Liver (tissue), 8 donors: ENCODE measurements at regions not wholly inside any gene's neighbourhood (a gene's known extent, or its start where the extent isn't known, plus 50 kb on each side); places are given as distances from the start of the nearest gene placed in this dataset.

ENCODE experiments used
- DNase-seq: peaks from one replicate; pipeline ENCODE4 v3.0.0-alpha.2; 2017; ENCODE audit warnings: low spot score
- H3K27ac ChIP-seq, 2 donors: one replicate each; pipeline ENCODE4 v1.7.0; 2013; ENCODE audit warnings: inconsistent platforms in 2 of 2, low read length in 2 of 2, control low read depth in 1 of 2, low read depth in 1 of 2, mild to moderate bottlenecking in 1 of 2
- H3K27me3 ChIP-seq, 4 donors: one replicate each; pipeline versions ENCODE4 v1.6.1 to v1.7.0; 2013; ENCODE audit warnings: low read length in 3 of 4, inconsistent platforms in 1 of 4, mild to moderate bottlenecking in 1 of 4, moderate library complexity in 1 of 4; ENCODE audit not compliant: control insufficient read depth in 4 of 4, insufficient read depth in 4 of 4
- H3K36me3 ChIP-seq, 4 donors: one replicate each; pipeline versions ENCODE4 v1.6.1 to v1.7.0; 2013; ENCODE audit warnings: low read length in 3 of 4, mild to moderate bottlenecking in 3 of 4, low read depth in 1 of 4, moderate library complexity in 1 of 4; ENCODE audit not compliant: control insufficient read depth in 4 of 4, insufficient read depth in 3 of 4
- H3K4me1 ChIP-seq, 4 donors: one replicate each; pipeline versions ENCODE4 v1.6.1 to v1.7.0; 2013; ENCODE audit warnings: low read length in 3 of 4, mild to moderate bottlenecking in 3 of 4, moderate library complexity in 1 of 4; ENCODE audit not compliant: control insufficient read depth in 4 of 4, insufficient read depth in 4 of 4
- H3K4me3 ChIP-seq, 3 donors: one replicate each; pipeline versions ENCODE4 v1.6.1 to v1.7.0; 2013; ENCODE audit warnings: low read length in 3 of 3, control low read depth in 1 of 3, low read depth in 1 of 3, mild to moderate bottlenecking in 1 of 3
- H3K9ac ChIP-seq, 2 donors: one replicate each; pipeline ENCODE4 v1.7.0; 2013; ENCODE audit warnings: low read length in 2 of 2, mild to moderate bottlenecking in 2 of 2, moderate library complexity in 2 of 2, control low read depth in 1 of 2, low read depth in 1 of 2
- H3K9me3 ChIP-seq, 4 donors: one replicate each; pipeline versions ENCODE4 v1.6.1 to v1.7.0; 2013; ENCODE audit warnings: low read length in 3 of 4; ENCODE audit not compliant: control insufficient read depth in 4 of 4
- EGR1 ChIP-seq, 2 donors: IDR thresholded peaks; 2 replicates each; pipeline ENCODE4 v1.6.1; 2016 to 2018; ENCODE audit warnings: antibody characterized with exemption in 2 of 2, low read depth in 2 of 2
- FOXA1 ChIP-seq: IDR thresholded peaks from 2 replicates; pipeline ENCODE4 v1.6.1; 2016; ENCODE audit warnings: antibody characterized with exemption
- FOXA2 ChIP-seq: IDR thresholded peaks from 2 replicates; pipeline ENCODE4 v1.6.1; 2016; ENCODE audit warnings: antibody characterized with exemption
- GABPA ChIP-seq, 2 donors: IDR thresholded peaks in 1 of 2; conservative IDR thresholded peaks in 1 of 2; 2 replicates each; pipeline ENCODE4 v1.6.1; 2016; ENCODE audit warnings: antibody characterized with exemption in 2 of 2, mild to moderate bottlenecking in 1 of 2, moderate library complexity in 1 of 2
- HNF4A ChIP-seq, 2 donors: conservative IDR thresholded peaks; 2 replicates each; pipeline ENCODE4 v1.6.1; 2016; ENCODE audit warnings: antibody characterized with exemption in 2 of 2, mild to moderate bottlenecking in 2 of 2
- HNF4G ChIP-seq: IDR thresholded peaks from 2 replicates; pipeline ENCODE4 v1.6.1; 2016; ENCODE audit warnings: antibody characterized with exemption
- JUND ChIP-seq, 2 donors: IDR thresholded peaks; 2 replicates each; pipeline ENCODE4 v1.6.1; 2016; ENCODE audit warnings: antibody characterized with exemption in 2 of 2
- NR2F2 ChIP-seq: IDR thresholded peaks from 2 replicates; pipeline ENCODE4 v1.6.1; 2016; ENCODE audit warnings: antibody characterized with exemption
- RAD21 ChIP-seq, 2 donors: IDR thresholded peaks; 2 replicates each; pipeline ENCODE4 v1.6.1; 2016; ENCODE audit warnings: antibody characterized with exemption in 2 of 2, mild to moderate bottlenecking in 2 of 2
- RXRA ChIP-seq, 2 donors: IDR thresholded peaks; 2 replicates each; pipeline ENCODE4 v1.6.1; 2017 to 2018; ENCODE audit warnings: antibody characterized with exemption in 2 of 2, mild to moderate bottlenecking in 1 of 2
- SP1 ChIP-seq: IDR thresholded peaks from 2 replicates; pipeline ENCODE4 v1.6.1; 2018; ENCODE audit warnings: antibody characterized with exemption, mild to moderate bottlenecking
- TAF1 ChIP-seq: conservative IDR thresholded peaks from 2 replicates; pipeline ENCODE4 v1.6.1; 2016; ENCODE audit warnings: antibody characterized with exemption, mild to moderate bottlenecking
- YY1 ChIP-seq: IDR thresholded peaks from 2 replicates; pipeline ENCODE4 v1.6.1; 2016; ENCODE audit warnings: antibody characterized with exemption, mild to moderate bottlenecking
- WGBS: extraction: QIAGEN DNeasy Blood & Tissue Kit; methylation state at CpG from one replicate; pipeline ENCODE4 v1.1.7; 2013; 5-methylcytosine and 5-hydroxymethylcytosine counted together
- TF ChIP-seq, protein P1 (sequence below): fragments of 150-350 bp; IDR thresholded peaks from 2 replicates; pipeline ENCODE4 v1.5.1; 2017; ENCODE audit warnings: improper control_type of control experiment, low read depth, low read length; ENCODE audit not compliant: missing input control
- TF ChIP-seq, protein P2 (sequence below): IDR thresholded peaks from 2 replicates; pipeline ENCODE4 v1.6.1; 2016; ENCODE audit warnings: antibody characterized with exemption
- TF ChIP-seq, protein P3 (sequence below): IDR thresholded peaks from 2 replicates; pipeline ENCODE4 v1.6.1; 2016; ENCODE audit warnings: antibody characterized with exemption
- TF ChIP-seq, protein P4 (sequence below): IDR thresholded peaks from 2 replicates; pipeline ENCODE4 v1.6.1; 2016; ENCODE audit warnings: antibody characterized with exemption
- TF ChIP-seq, protein P5 (sequence below): IDR thresholded peaks from 2 replicates; pipeline ENCODE4 v1.6.1; 2016; ENCODE audit warnings: antibody characterized with exemption, mild to moderate bottlenecking
- donor health status: healthy.
- donor health status: healthy.
- donor health status: healthy.
- donor health status: healthy.
- donor health status: healthy.

DNA sequence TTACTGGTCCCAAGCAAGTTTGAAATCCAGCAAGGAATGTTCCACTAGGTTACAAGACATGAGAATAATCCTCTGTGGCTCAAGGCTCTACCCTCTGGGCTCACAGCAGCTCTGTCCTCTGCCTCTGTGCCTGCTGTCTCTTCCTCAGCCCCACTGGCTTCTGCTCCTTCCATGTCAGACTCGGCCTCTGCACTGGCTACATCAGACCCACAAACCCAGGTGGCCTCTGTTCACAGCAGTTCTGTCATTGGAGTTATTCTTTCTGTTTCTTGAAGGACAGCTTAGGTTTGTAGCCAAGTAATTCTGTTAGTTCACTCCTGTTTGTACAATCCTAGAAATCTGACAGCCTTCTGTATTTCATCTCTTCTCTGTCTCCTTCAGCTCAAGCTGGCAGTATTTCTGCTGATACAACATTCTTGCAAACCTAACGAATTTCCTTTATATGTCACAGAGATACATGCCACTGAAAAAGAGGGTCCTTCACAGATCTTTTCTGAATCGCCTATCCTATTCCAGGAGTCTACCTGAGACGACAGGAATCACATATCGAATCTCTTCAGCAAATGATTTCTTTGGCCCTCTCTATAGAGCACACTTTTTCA lies 227.8 kb upstream of the PLSCR5 start:
- TF ChIP-seq RXRA (IDR thresholded peaks at IDR 0.05) (no peak), HNF4A (conservative IDR thresholded peaks at IDR 0.05) (no peak), NR2F2 (no peak)
- Histone ChIP-seq H3K36me3 (no peaks in the 10 kb centered on the region), H3K9me3 (no peaks in the 10 kb centered on the region), H3K9ac (no peak overlapping the region), H3K4me3 (no peak overlapping the region), H3K27me3 (no peaks in the 10 kb centered on the region), H3K27ac (no peak overlapping the region), H3K4me1 (no peaks in the 10 kb centered on the region)
- 63% methylated on average over 5 of the region's 5 CpGs for WGBS
- DNase-seq: no peak

- 49% methylated on average over 1 of the region's 1 CpG for WGBS
- Histone ChIP-seq H3K4me3 (no peak overlapping the region), H3K27ac (no peak overlapping the region), H3K9ac (no peak overlapping the region), H3K4me1 (no peaks in the 10 kb centered on the region), H3K27me3 (no peaks in the 10 kb centered on the region), H3K9me3 (no peaks in the 10 kb centered on the region), H3K36me3 (no peaks in the 10 kb centered on the region)
- DNase-seq: no peak
- TF ChIP-seq FOXA2 (no peak), NR2F2 (no peak), YY1 (no peak), RXRA (IDR thresholded peaks at IDR 0.05) (no peak), HNF4G (no peak), GABPA (IDR thresholded peaks at IDR 0.05 in 1 of 2, conservative IDR thresholded peaks at IDR 0.05 in 1 of 2) (no peak), EGR1 (IDR thresholded peaks at IDR 0.05; ENCODE audit: low read depth in 2 of 2) (no peak), SP1 (no peak), FOXA1 (no peak), JUND (IDR thresholded peaks at IDR 0.05) (no peak), RAD21 (IDR thresholded peaks at IDR 0.05) (no peak), TAF1 (no peak)
- TF ChIP-seq, protein P1, sequence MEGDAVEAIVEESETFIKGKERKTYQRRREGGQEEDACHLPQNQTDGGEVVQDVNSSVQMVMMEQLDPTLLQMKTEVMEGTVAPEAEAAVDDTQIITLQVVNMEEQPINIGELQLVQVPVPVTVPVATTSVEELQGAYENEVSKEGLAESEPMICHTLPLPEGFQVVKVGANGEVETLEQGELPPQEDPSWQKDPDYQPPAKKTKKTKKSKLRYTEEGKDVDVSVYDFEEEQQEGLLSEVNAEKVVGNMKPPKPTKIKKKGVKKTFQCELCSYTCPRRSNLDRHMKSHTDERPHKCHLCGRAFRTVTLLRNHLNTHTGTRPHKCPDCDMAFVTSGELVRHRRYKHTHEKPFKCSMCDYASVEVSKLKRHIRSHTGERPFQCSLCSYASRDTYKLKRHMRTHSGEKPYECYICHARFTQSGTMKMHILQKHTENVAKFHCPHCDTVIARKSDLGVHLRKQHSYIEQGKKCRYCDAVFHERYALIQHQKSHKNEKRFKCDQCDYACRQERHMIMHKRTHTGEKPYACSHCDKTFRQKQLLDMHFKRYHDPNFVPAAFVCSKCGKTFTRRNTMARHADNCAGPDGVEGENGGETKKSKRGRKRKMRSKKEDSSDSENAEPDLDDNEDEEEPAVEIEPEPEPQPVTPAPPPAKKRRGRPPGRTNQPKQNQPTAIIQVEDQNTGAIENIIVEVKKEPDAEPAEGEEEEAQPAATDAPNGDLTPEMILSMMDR: no peak
- TF ChIP-seq, protein P2, sequence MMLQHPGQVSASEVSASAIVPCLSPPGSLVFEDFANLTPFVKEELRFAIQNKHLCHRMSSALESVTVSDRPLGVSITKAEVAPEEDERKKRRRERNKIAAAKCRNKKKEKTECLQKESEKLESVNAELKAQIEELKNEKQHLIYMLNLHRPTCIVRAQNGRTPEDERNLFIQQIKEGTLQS: no peak
- TF ChIP-seq, protein P3, sequence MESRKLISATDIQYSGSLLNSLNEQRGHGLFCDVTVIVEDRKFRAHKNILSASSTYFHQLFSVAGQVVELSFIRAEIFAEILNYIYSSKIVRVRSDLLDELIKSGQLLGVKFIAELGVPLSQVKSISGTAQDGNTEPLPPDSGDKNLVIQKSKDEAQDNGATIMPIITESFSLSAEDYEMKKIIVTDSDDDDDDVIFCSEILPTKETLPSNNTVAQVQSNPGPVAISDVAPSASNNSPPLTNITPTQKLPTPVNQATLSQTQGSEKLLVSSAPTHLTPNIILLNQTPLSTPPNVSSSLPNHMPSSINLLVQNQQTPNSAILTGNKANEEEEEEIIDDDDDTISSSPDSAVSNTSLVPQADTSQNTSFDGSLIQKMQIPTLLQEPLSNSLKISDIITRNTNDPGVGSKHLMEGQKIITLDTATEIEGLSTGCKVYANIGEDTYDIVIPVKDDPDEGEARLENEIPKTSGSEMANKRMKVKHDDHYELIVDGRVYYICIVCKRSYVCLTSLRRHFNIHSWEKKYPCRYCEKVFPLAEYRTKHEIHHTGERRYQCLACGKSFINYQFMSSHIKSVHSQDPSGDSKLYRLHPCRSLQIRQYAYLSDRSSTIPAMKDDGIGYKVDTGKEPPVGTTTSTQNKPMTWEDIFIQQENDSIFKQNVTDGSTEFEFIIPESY: no peak
- TF ChIP-seq, protein P4, sequence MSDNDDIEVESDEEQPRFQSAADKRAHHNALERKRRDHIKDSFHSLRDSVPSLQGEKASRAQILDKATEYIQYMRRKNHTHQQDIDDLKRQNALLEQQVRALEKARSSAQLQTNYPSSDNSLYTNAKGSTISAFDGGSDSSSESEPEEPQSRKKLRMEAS: no peak
- TF ChIP-seq, protein P5, sequence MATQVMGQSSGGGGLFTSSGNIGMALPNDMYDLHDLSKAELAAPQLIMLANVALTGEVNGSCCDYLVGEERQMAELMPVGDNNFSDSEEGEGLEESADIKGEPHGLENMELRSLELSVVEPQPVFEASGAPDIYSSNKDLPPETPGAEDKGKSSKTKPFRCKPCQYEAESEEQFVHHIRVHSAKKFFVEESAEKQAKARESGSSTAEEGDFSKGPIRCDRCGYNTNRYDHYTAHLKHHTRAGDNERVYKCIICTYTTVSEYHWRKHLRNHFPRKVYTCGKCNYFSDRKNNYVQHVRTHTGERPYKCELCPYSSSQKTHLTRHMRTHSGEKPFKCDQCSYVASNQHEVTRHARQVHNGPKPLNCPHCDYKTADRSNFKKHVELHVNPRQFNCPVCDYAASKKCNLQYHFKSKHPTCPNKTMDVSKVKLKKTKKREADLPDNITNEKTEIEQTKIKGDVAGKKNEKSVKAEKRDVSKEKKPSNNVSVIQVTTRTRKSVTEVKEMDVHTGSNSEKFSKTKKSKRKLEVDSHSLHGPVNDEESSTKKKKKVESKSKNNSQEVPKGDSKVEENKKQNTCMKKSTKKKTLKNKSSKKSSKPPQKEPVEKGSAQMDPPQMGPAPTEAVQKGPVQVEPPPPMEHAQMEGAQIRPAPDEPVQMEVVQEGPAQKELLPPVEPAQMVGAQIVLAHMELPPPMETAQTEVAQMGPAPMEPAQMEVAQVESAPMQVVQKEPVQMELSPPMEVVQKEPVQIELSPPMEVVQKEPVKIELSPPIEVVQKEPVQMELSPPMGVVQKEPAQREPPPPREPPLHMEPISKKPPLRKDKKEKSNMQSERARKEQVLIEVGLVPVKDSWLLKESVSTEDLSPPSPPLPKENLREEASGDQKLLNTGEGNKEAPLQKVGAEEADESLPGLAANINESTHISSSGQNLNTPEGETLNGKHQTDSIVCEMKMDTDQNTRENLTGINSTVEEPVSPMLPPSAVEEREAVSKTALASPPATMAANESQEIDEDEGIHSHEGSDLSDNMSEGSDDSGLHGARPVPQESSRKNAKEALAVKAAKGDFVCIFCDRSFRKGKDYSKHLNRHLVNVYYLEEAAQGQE: no peak
Observed at GRCh38 chr3:146831659-146832058, 226.5 kb upstream of the PLSCR5 start.
